HCT116 (cell line): ENCODE measurements at regions not wholly inside any gene's neighbourhood (a gene's known extent, or its start where the extent isn't known, plus 50 kb on each side); places are given as distances from the start of the nearest gene placed in this dataset.

Experiments
- ATAC-seq: fragments of 200-7000 bp; cut with Tn5 transposase; 2 replicates; pipeline ENCODE4 v1.9.1; 2020; ENCODE audit warnings: mild to moderate bottlenecking, moderate library complexity
- BruUV-seq: library from RNA; stranded (reverse); fragments of 400-500 nt; replicated peaks from 2 replicates; lab custom pipeline; 2021; lab: Mats Ljungman, UMichigan
- CTCF ChIA-PET: fragments of 300-600 bp; sonication (Branson Sonifier 250); formaldehyde crosslinking; loops from one replicate; lab custom pipeline; 2021; ENCODE audit warnings: antibody characterized with exemption; lab: Charles Lee
- POLR2A ChIA-PET: fragments of 300-600, 350-600 bp; sonication (Branson Sonifier 250); formaldehyde crosslinking; loops from one replicate; lab custom pipeline; 2021; ENCODE audit warnings: antibody characterized with exemption; lab: Charles Lee
- RAD21 ChIA-PET, 2 experiments: fragments of 300-600 bp; sonication (Branson Sonifier 250); formaldehyde crosslinking; loops; one replicate each; lab custom pipeline; 2023; ENCODE audit warnings: low total read pairs in 2 of 2; ENCODE audit not compliant: uncharacterized antibody in 2 of 2, unreplicated experiment in 2 of 2, low non-redundant PET in 1 of 2; lab: Charles Lee
- DNase-seq: peaks from one replicate; pipeline ENCODE4 v3.0.0-alpha.2; 2010; ENCODE audit warnings: low read depth, low spot score
- H2AFZ ChIP-seq: fragments of 200-600 bp; shearing (Covaris generic), sonication (generic); 2 replicates; pipeline ENCODE4 v1.6.1; 2017; ENCODE audit warnings: low read depth, mixed run types, mixed read lengths, antibody characterized with exemption, low read length; ENCODE audit not compliant: poor library complexity, severe bottlenecking
- H3K27ac ChIP-seq: 2 replicates; pipeline ENCODE4 v1.5.1; 2012; ENCODE audit warnings: low read depth, low read length
- H3K27me3 ChIP-seq: fragments of 200-600 bp; sonication (generic); 2 replicates; pipeline ENCODE4 v1.6.1; 2016; ENCODE audit warnings: mixed run types, low read length, mixed read lengths; ENCODE audit not compliant: insufficient read depth
- H3K36me3 ChIP-seq, 2 experiments: fragments of 200-500 bp in 1 of 2; fragments of 200-600 bp in 1 of 2; sonication (Bioruptor generic) in 1 of 2; sonication (generic) in 1 of 2; 2 replicates each; pipeline versions ENCODE4 v1.5.1 to v1.6.1; 2014 to 2016; ENCODE audit warnings: low read length in 2 of 2, inconsistent platforms in 1 of 2, mixed read lengths in 1 of 2, mixed run types in 1 of 2; ENCODE audit not compliant: insufficient read depth in 2 of 2, control insufficient read depth in 1 of 2
- H3K4me1 ChIP-seq, 2 experiments: fragments of 200-600 bp in 1 of 2; sonication (generic) in 1 of 2; 2 replicates each; pipeline versions ENCODE4 v1.5.1 to v1.6.1; 2012 to 2017; ENCODE audit warnings: low read length in 2 of 2, inconsistent platforms in 1 of 2, mild to moderate bottlenecking in 1 of 2, mixed read lengths in 1 of 2, mixed run types in 1 of 2, moderate library complexity in 1 of 2; ENCODE audit not compliant: insufficient read depth in 2 of 2, control insufficient read depth in 1 of 2
- H3K4me2 ChIP-seq: fragments of 200-600 bp; sonication (generic); 2 replicates; pipeline ENCODE4 v1.6.1; 2017; ENCODE audit warnings: mixed run types, low read length, mixed read lengths
- H3K4me3 ChIP-seq, 2 experiments: fragments of 200-600 bp in 1 of 2; sonication (generic) in 1 of 2; replicated peaks in 1 of 2; 2 replicates each; pipeline ENCODE4 v1.5.1; 2011 to 2016; ENCODE audit warnings: low read length in 2 of 2, control low read depth in 1 of 2, low read depth in 1 of 2, mild to moderate bottlenecking in 1 of 2, mixed read lengths in 1 of 2, mixed run types in 1 of 2
- H3K79me2 ChIP-seq: fragments of 200-600 bp; sonication (generic); 2 replicates; pipeline ENCODE4 v1.6.1; 2017; ENCODE audit warnings: mild to moderate bottlenecking, mixed run types, low read length, moderate library complexity, mixed read lengths; ENCODE audit not compliant: insufficient read depth
- H3K9ac ChIP-seq: fragments of 200-600 bp; sonication (generic); 2 replicates; pipeline ENCODE4 v1.6.1; 2016; ENCODE audit warnings: low read length, mixed read lengths
- H3K9me2 ChIP-seq: fragments of 200-600 bp; sonication (generic), shearing (Covaris generic); 2 replicates; pipeline ENCODE4 v1.6.1; 2017; ENCODE audit warnings: mixed run types, mild to moderate bottlenecking, moderate library complexity; ENCODE audit not compliant: insufficient read depth
- H3K9me3 ChIP-seq, 2 experiments: fragments of 200-500 bp in 1 of 2; fragments of 200-600 bp in 1 of 2; sonication (Bioruptor generic) in 1 of 2; sonication (generic) in 1 of 2; 2 replicates each; pipeline ENCODE4 v1.6.1; 2014 to 2017; ENCODE audit warnings: low read length in 2 of 2, mixed read lengths in 2 of 2, inconsistent platforms in 1 of 2, low read depth in 1 of 2, mild to moderate bottlenecking in 1 of 2, mixed run types in 1 of 2, moderate library complexity in 1 of 2; ENCODE audit not compliant: control insufficient read depth in 1 of 2, insufficient read depth in 1 of 2
- H4K20me1 ChIP-seq: fragments of 200-600 bp; sonication (generic), shearing (Covaris generic); 2 replicates; pipeline ENCODE4 v1.6.1; 2017; ENCODE audit warnings: mixed run types, mild to moderate bottlenecking, moderate library complexity; ENCODE audit not compliant: insufficient read depth
- CBX3 ChIP-seq: IDR thresholded peaks from 2 replicates; pipeline ENCODE4 v1.6.1; 2012; ENCODE audit warnings: low read depth
- CTCF ChIP-seq, 3 experiments: fragments of 200-600 bp in 1 of 3; sonication (generic) in 1 of 3; IDR thresholded peaks in 2 of 3; conservative IDR thresholded peaks in 1 of 3; 2 replicates each; pipeline ENCODE4 v1.5.1; 2012 to 2017; ENCODE audit warnings: low read depth in 2 of 3, low read length in 2 of 3, antibody characterized with exemption in 1 of 3, borderline replicate concordance in 1 of 3, control low read depth in 1 of 3, mild to moderate bottlenecking in 1 of 3, mixed read lengths in 1 of 3, mixed run types in 1 of 3, moderate library complexity in 1 of 3; ENCODE audit not compliant: insufficient read depth in 1 of 3
- EGR1 ChIP-seq: IDR thresholded peaks from 2 replicates; pipeline ENCODE4 v1.6.1; 2012; ENCODE audit warnings: low read depth
- ELF1 ChIP-seq: IDR thresholded peaks from 2 replicates; pipeline ENCODE4 v1.6.1; 2012; ENCODE audit warnings: low read depth, borderline replicate concordance
- FOSL1 ChIP-seq: IDR thresholded peaks from 2 replicates; pipeline ENCODE4 v1.6.1; 2012; ENCODE audit warnings: low read depth
- JUND ChIP-seq: IDR thresholded peaks from 2 replicates; pipeline ENCODE4 v1.6.1; 2012
- MAX ChIP-seq: IDR thresholded peaks from 2 replicates; pipeline ENCODE4 v1.6.1; 2012
- POLR2A ChIP-seq: IDR thresholded peaks from 2 replicates; pipeline ENCODE4 v1.7.0; 2011; ENCODE audit warnings: borderline replicate concordance; ENCODE audit not compliant: insufficient read depth, insufficient read length; ENCODE audit errors: extremely low read depth
- POLR2AphosphoS5 ChIP-seq: IDR thresholded peaks from 2 replicates; pipeline ENCODE4 v1.6.1; 2011; ENCODE audit warnings: mild to moderate bottlenecking, low read depth, low read length, moderate library complexity
- REST ChIP-seq: IDR thresholded peaks from 2 replicates; pipeline ENCODE4 v1.6.1; 2012; ENCODE audit warnings: low read depth
- SIN3A ChIP-seq: IDR thresholded peaks from 2 replicates; pipeline ENCODE4 v1.6.1; 2012; ENCODE audit warnings: low read depth
- SP1 ChIP-seq: IDR thresholded peaks from 2 replicates; pipeline ENCODE4 v1.6.1; 2012; ENCODE audit warnings: low read depth
- YY1 ChIP-seq: IDR thresholded peaks from 2 replicates; pipeline ENCODE4 v1.6.1; 2011; ENCODE audit warnings: low read length, low read depth, moderate library complexity, mild to moderate bottlenecking; ENCODE audit not compliant: insufficient replicate concordance; ENCODE audit errors: extremely low read depth
- ZBTB33 ChIP-seq: IDR thresholded peaks from 2 replicates; pipeline ENCODE4 v1.6.1; 2011; ENCODE audit warnings: mild to moderate bottlenecking, low read length, moderate library complexity; ENCODE audit not compliant: insufficient replicate concordance; ENCODE audit errors: extremely low read depth
- ZNF274 ChIP-seq: fragments of 200-500 bp; sonication (Bioruptor generic); IDR thresholded peaks from 2 replicates; pipeline ENCODE4 v1.6.1; 2014; ENCODE audit warnings: mild to moderate bottlenecking, low read depth, low read length, inconsistent platforms
- intact Hi-C: fragments of 100-400 bp; cut with micrococcal nuclease; formaldehyde crosslinking; loops from 2 replicates; pipeline ENCODE4 v1.10.0; 2022

GRCh38 chr7:16210171-16210570 lies 211.2 kb downstream of the CRPPA start (continued):
- TF ChIP-seq REST (no peak), ZNF274 (no peak), CTCF (IDR thresholded peaks at IDR 0.05 in 2 of 3, conservative IDR thresholded peaks at IDR 0.05 in 1 of 3; ENCODE audit: borderline replicate concordance in 1 of 3, insufficient read depth in 1 of 3, low read depth in 2 of 3, low read length in 2 of 3) (no peak), YY1 (no peak)
- TF ChIP-seq, all 23 proteins: peak for 0

- RAD21 ChIA-PET: no interaction called here
- no TSS peak for BruUV-seq
- H3K4me3 ChIP-seq: no peak overlapping the region
These were observed 214.0 kb downstream of the CRPPA start for GRCh38 chr7:16207321-16207720.

More at GRCh38 chr7:16207321-16207720, 214.0 kb downstream of the CRPPA start:
- H3K9ac ChIP-seq: no peak overlapping the region
- no peaks in the 10 kb centered on the region for H3K9me3 ChIP-seq
- no peak overlapping the region for H2AFZ ChIP-seq
- H3K27me3 ChIP-seq: no peaks in the 10 kb centered on the region
- H3K27ac ChIP-seq: no peak overlapping the region
- ChIA-PET CTCF (no interaction called here), POLR2A (no interaction called here)
- no peaks in the 10 kb centered on the region for H4K20me1 ChIP-seq
- no peaks in the 10 kb centered on the region for H3K9me2 ChIP-seq
- H3K79me2 ChIP-seq: no peaks in the 10 kb centered on the region
- ATAC-seq (no peak), DNase-seq (no peak)
- no peak overlapping the region for H3K4me2 ChIP-seq
- H3K36me3 ChIP-seq: no peaks in the 10 kb centered on the region
- H3K4me1 ChIP-seq: peaks cover 0 to 2% of the 10 kb centered on the region in 2 experiments; a peak in 1 of 4 replicates
- intact Hi-C loops: no loop called here
- TF ChIP-seq ELF1: no peak
- no peak for TF ChIP-seq POLR2A
- no peak for TF ChIP-seq SIN3A
- TF ChIP-seq CBX3: no peak
- no peak for TF ChIP-seq FOSL1
- TF ChIP-seq SP1: no peak
- no peak for TF ChIP-seq MAX
- no peak for TF ChIP-seq CTCF (IDR thresholded peaks at IDR 0.05 in 2 of 3, conservative IDR thresholded peaks at IDR 0.05 in 1 of 3; ENCODE audit: borderline replicate concordance in 1 of 3, insufficient read depth in 1 of 3, low read depth in 2 of 3, low read length in 2 of 3)
- TF ChIP-seq EGR1: no peak
- no peak for TF ChIP-seq POLR2AphosphoS5
- TF ChIP-seq ZBTB33: no peak
- no peak for TF ChIP-seq JUND
